Suprapubic skin (tissue), 4 donors: ENCODE measurements at regions not wholly inside any gene's neighbourhood (a gene's known extent, or its start where the extent isn't known, plus 50 kb on each side); places are given as distances from the start of the nearest gene placed in this dataset.
A peak's percentile ranks its signal among the peaks of the same experiment; 100 is the strongest.

Experiments used
- DNase-seq, 2 donors: peaks; one replicate each; pipeline ENCODE4 v3.0.0-alpha.2; 2019; ENCODE audit warnings: low spot score in 2 of 2
- H3K27ac ChIP-seq: fragments of 200-600 bp; sonication (generic); one replicate; pipeline ENCODE4 v1.5.1; 2019
- H3K27me3 ChIP-seq: fragments of 200-600 bp; sonication (generic); one replicate; pipeline ENCODE4 v1.5.1; 2019
- H3K36me3 ChIP-seq: fragments of 200-600 bp; sonication (generic); one replicate; pipeline ENCODE4 v1.5.1; 2019
- H3K4me1 ChIP-seq: fragments of 200-600 bp; sonication (generic); one replicate; pipeline ENCODE4 v1.5.1; 2019
- H3K4me3 ChIP-seq: fragments of 200-600 bp; sonication (generic); one replicate; pipeline ENCODE4 v1.5.1; 2019; ENCODE audit warnings: mild to moderate bottlenecking
- H3K9me3 ChIP-seq: fragments of 200-600 bp; sonication (generic); one replicate; pipeline ENCODE4 v1.5.1; 2019
- EP300 ChIP-seq: sonication (generic); formaldehyde crosslinking; IDR thresholded peaks from one replicate; pipeline ENCODE4 v1.6.1; 2017; ENCODE audit warnings: antibody characterized with exemption
- POLR2A ChIP-seq, 2 donors: fragments of 450-650 bp; IDR thresholded peaks; one replicate each; pipeline ENCODE4 v1.6.1; 2017; ENCODE audit warnings: antibody characterized with exemption in 2 of 2, mild to moderate bottlenecking in 2 of 2, moderate library complexity in 2 of 2
- POLR2AphosphoS5 ChIP-seq, 3 donors: sonication (generic); formaldehyde crosslinking; IDR thresholded peaks; one replicate each; pipeline ENCODE4 v1.6.1; 2017; ENCODE audit warnings: antibody characterized with exemption in 3 of 3
- WGBS: methylation state at CpG from one replicate; pipeline ENCODE4 v1.1.5; 2018; 5-methylcytosine and 5-hydroxymethylcytosine counted together
- TF ChIP-seq, protein P1 (sequence below), 2 donors: fragments of 200-600 bp in 1 of 2; fragments of 450-650 bp in 1 of 2; sonication (generic) in 1 of 2; IDR thresholded peaks; one replicate each; pipeline ENCODE4 v1.5.1; 2016 to 2019; ENCODE audit warnings: antibody characterized with exemption in 2 of 2, mild to moderate bottlenecking in 1 of 2, moderate library complexity in 1 of 2

DNA sequence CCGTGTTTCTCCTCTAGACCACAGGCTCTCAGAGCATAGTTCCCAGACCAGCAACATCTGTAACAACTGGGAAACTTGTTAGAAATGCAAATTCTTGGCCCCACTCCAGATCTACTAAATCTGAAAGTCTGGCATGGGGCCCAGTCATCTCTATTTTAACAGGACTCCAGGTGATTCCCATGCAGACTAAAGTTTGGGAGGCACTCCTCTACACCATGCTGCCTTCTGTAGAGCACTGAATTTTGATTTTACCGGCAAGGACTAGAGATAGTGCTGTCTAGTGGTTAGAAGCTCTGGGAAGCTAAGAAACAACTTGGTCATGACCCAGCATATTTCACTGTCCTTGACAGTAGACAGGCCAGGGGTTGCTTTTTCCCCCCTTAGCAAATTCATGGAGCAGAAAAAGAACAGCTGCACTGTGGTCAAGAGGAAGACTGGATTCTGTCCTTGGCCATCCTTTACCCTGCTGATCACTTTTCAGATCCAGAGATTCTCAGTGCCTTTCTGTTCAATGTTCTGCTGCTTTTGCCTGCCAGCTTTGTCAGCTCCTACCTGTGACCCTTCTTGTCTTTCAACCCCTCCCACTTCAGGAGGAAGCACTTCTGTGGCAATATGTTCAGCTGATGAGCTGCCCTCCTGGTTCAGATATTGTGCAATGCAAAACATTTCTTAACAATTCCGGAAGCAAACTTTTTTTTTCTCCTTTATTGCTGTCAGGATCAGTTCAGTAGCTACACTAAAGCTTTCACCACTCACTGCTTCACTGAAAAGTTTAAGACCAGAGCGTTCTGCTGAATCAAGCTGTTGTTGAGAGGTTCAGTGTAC, 133.8 kb upstream of the NUDT4 start:
- Histone ChIP-seq H3K4me3 (no peak overlapping the region), H3K36me3 (no peaks in the 10 kb centered on the region), H3K27ac (peak overlapping the region; percentile 12), H3K9me3 (no peaks in the 10 kb centered on the region), H3K4me1 (peaks cover 22% of the 10 kb centered on the region), H3K27me3 (no peaks in the 10 kb centered on the region)
- DNase-seq: no peak
- peak in 1 of 3 donors; percentile 52 for TF ChIP-seq POLR2AphosphoS5 (IDR thresholded peaks at IDR 0.05)
- TF ChIP-seq, protein P1, sequence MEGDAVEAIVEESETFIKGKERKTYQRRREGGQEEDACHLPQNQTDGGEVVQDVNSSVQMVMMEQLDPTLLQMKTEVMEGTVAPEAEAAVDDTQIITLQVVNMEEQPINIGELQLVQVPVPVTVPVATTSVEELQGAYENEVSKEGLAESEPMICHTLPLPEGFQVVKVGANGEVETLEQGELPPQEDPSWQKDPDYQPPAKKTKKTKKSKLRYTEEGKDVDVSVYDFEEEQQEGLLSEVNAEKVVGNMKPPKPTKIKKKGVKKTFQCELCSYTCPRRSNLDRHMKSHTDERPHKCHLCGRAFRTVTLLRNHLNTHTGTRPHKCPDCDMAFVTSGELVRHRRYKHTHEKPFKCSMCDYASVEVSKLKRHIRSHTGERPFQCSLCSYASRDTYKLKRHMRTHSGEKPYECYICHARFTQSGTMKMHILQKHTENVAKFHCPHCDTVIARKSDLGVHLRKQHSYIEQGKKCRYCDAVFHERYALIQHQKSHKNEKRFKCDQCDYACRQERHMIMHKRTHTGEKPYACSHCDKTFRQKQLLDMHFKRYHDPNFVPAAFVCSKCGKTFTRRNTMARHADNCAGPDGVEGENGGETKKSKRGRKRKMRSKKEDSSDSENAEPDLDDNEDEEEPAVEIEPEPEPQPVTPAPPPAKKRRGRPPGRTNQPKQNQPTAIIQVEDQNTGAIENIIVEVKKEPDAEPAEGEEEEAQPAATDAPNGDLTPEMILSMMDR (IDR thresholded peaks at IDR 0.05): no peak
- WGBS: 33% methylated on average over 3 of the region's 4 CpGs

DNA sequence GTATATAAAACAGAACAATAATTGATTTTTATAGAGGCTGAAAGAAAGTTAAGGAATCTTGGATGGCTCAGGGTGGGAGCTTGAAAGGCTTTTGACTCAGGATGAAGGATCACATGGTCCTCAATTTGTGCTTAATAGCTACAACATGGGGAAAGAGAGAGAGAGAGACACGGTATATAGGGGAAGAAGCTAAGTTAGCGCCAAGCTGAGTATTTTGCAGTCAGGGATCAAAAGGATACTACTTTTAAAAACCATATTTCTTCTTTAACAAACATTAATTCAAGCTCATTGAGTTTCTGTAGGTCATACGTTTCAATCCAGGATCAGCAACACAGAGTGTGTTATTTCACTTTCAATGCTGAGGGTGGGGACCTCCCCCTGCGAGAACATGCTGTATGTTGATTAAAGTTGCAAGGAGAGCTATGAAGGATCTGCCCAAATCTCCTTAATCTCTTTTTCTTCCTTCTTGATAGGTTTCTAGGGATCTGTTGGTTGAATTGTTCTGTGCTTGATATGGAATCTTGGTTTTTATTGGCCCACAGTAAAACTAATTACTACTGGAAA, 133.1 kb upstream of the NUDT4 start:
- DNase-seq: no peak
- Histone ChIP-seq H3K27ac (peak overlapping the region; percentile 12), H3K9me3 (no peaks in the 10 kb centered on the region), H3K4me3 (no peak overlapping the region), H3K4me1 (peaks cover 22% of the 10 kb centered on the region), H3K27me3 (no peaks in the 10 kb centered on the region), H3K36me3 (no peaks in the 10 kb centered on the region)
- 83% methylated on average over 4 of the region's 4 CpGs for WGBS
- no peak for TF ChIP-seq POLR2A (IDR thresholded peaks at IDR 0.05)
- TF ChIP-seq POLR2AphosphoS5 (IDR thresholded peaks at IDR 0.05): no peak
- TF ChIP-seq EP300: no peak
- TF ChIP-seq, protein P1 (IDR thresholded peaks at IDR 0.05): no peak

DNA sequence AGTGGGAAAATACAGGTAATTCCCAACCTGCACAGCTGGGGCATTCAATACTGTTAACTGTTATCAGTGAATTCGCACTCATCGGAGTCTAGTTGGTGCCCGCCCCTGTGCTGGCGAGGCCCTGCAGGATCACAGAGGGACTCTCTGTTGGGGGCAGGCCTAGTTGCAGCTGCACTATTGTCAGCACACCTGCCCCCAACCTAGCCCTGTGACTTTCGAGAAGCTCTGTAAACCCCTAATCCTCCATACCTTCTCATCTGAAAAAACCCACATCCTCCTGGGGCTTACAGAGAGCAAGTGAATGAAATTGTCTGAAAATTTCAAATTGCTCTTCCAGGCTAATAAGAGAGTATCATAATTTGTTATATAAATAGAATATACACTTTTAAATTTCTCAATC, 132.2 kb upstream of the NUDT4 start:
- 97% methylated on average over 5 of the region's 5 CpGs for WGBS
- DNase-seq: no peak
- no peaks in the 10 kb centered on the region for H3K27me3 ChIP-seq
- no peaks in the 10 kb centered on the region for H3K9me3 ChIP-seq
- no peaks in the 10 kb centered on the region for H3K36me3 ChIP-seq
- H3K27ac ChIP-seq: no peak overlapping the region
- TF ChIP-seq POLR2AphosphoS5 (IDR thresholded peaks at IDR 0.05): no peak
- TF ChIP-seq, protein P1 (IDR thresholded peaks at IDR 0.05): no peak
- no peak for TF ChIP-seq POLR2A (IDR thresholded peaks at IDR 0.05)
- TF ChIP-seq EP300: no peak
- H3K4me1 ChIP-seq: peaks cover 22% of the 10 kb centered on the region
- no peak overlapping the region for H3K4me3 ChIP-seq

DNA sequence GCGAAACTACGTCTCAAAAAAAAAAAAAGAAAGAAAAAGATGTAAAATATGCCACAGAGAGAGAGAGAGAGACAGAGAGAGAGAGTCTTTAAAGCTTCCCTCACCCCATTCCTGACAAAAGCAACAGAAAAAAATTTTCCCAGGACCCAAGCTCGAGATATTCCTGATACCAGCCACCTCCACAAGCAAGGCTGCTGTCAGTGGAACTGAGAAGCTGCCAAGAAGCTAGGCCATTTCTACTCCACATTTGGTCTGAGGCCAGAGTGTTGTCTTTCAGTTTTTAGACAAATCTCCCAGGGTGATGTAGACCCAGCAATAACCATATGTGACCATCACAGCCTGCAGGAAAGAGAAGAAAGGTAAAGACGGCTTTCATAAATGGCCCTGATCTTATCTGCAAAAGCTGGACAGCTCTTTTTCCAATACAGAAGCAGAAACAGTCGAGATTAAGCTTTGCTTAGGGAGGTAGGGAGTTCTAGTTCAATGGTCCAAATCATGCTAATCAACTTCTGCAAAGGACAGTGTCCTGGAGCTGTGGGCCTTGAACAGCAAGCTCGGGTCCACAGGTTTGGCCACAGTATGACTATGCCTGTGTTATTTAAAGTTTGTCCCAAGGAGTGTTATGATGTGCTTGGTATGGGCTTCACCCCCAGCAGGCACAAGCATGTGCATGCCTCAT, 130.3 kb upstream of the NUDT4 start:
- no peak overlapping the region for H3K27ac ChIP-seq
- H3K4me3 ChIP-seq: no peak overlapping the region
- TF ChIP-seq POLR2A (IDR thresholded peaks at IDR 0.05) (no peak), EP300 (no peak), POLR2AphosphoS5 (IDR thresholded peaks at IDR 0.05) (no peak)
- TF ChIP-seq, protein P1 (IDR thresholded peaks at IDR 0.05): no peak
- H3K9me3 ChIP-seq: no peaks in the 10 kb centered on the region
- no peaks in the 10 kb centered on the region for H3K36me3 ChIP-seq
- 50% methylated on average over 6 of the region's 6 CpGs for WGBS
- H3K27me3 ChIP-seq: no peaks in the 10 kb centered on the region
- H3K4me1 ChIP-seq: peaks cover 22% of the 10 kb centered on the region
- DNase-seq: no peak

DNA sequence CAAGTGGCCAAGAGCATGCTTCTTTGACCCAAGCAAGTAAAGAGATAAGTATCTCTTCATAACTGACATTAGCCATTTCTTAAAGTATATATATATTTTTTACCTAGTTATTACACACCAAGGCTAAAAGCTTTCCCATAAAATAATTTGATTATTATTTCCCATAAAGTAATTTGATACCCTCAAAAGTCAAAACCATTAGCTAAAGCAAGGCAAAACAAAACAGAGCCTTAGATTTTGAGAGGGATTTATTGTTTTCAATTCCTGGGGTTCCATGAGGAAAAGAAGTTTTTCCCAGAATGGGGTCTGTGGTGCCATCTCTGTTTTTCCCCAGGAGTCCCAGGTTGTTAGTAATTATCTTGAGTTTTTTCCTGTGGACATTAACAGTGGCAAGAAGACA, 125.5 kb upstream of the NUDT4 start:
- H3K4me1 ChIP-seq: peaks cover 7% of the 10 kb centered on the region
- no peak for DNase-seq
- no peak overlapping the region for H3K27ac ChIP-seq
- H3K4me3 ChIP-seq: no peak overlapping the region
- no peaks in the 10 kb centered on the region for H3K36me3 ChIP-seq
- no peaks in the 10 kb centered on the region for H3K27me3 ChIP-seq
- peaks cover 10% of the 10 kb centered on the region for H3K9me3 ChIP-seq
- TF ChIP-seq, protein P1 (IDR thresholded peaks at IDR 0.05): no peak
